IMR-90 (cell line): ENCODE measurements at regions not wholly inside any gene's neighbourhood (a gene's known extent, or its start where the extent isn't known, plus 50 kb on each side); places are given as distances from the start of the nearest gene placed in this dataset.

Source experiments
- ATAC-seq: fragments of 200-7000 bp; cut with Tn5 transposase; 2 replicates; pipeline ENCODE4 v1.9.1; 2020; ENCODE audit warnings: low read depth, mild to moderate bottlenecking, moderate library complexity
- BruUV-seq: library from RNA; stranded (reverse); fragments of 400-500 nt; replicated peaks from 2 replicates; lab custom pipeline; 2021; lab: Mats Ljungman, UMichigan
- CTCF ChIA-PET: fragments of 300-600 bp; formaldehyde crosslinking; extraction: SDS; loops from one replicate; lab custom pipeline; 2021; ENCODE audit warnings: antibody characterized with exemption; lab: Yijun Ruan, JAX
- POLR2A ChIA-PET: fragments of 300-600 bp; sonication (Branson Sonifier 250); formaldehyde crosslinking; loops from one replicate; lab custom pipeline; 2022; ENCODE audit warnings: antibody characterized with exemption; ENCODE audit not compliant: unreplicated experiment; lab: Charles Lee
- DNase-seq: peaks from one replicate; pipeline ENCODE4 v3.0.0; 2013
- H2AFZ ChIP-seq: replicated peaks from 2 replicates; pipeline ENCODE3; 2013; ENCODE audit warnings: low read length, mild to moderate bottlenecking; ENCODE audit not compliant: poor library complexity
- H2AK5ac ChIP-seq: 2 replicates; pipeline ENCODE4 v1.6.1; 2013; ENCODE audit warnings: low read depth, low read length, inconsistent platforms
- H2AK9ac ChIP-seq: replicated peaks from 2 replicates; pipeline ENCODE3; 2013; ENCODE audit warnings: mild to moderate bottlenecking, low read depth, low read length, moderate library complexity; ENCODE audit not compliant: poor library complexity
- H2BK120ac ChIP-seq: 2 replicates; pipeline ENCODE4 v1.6.1; 2013; ENCODE audit warnings: low read depth, low read length, inconsistent platforms
- H2BK15ac ChIP-seq: 3 replicates; pipeline ENCODE4 v1.6.1; 2013; ENCODE audit warnings: low read depth, low read length, inconsistent platforms
- H2BK20ac ChIP-seq: 2 replicates; pipeline ENCODE4 v1.6.1; 2013; ENCODE audit warnings: low read depth, mild to moderate bottlenecking, inconsistent platforms, low read length, moderate library complexity
- H2BK5ac ChIP-seq: 2 replicates; pipeline ENCODE4 v1.6.1; 2013; ENCODE audit warnings: mild to moderate bottlenecking, low read depth, low read length, inconsistent platforms; ENCODE audit not compliant: poor library complexity, severe bottlenecking
- H3K14ac ChIP-seq: replicated peaks from 2 replicates; pipeline ENCODE4 v1.6.1; 2013; ENCODE audit warnings: low read depth, low read length, inconsistent platforms
- H3K18ac ChIP-seq: 2 replicates; pipeline ENCODE4 v1.6.1; 2013; ENCODE audit warnings: low read depth, low read length, control low read depth
- H3K23ac ChIP-seq: 2 replicates; pipeline ENCODE4 v1.6.1; 2013; ENCODE audit warnings: low read depth, low read length, inconsistent platforms
- H3K27ac ChIP-seq: 2 replicates; pipeline ENCODE4 v1.5.1; 2013; ENCODE audit warnings: mild to moderate bottlenecking, control low read depth, low read length; ENCODE audit not compliant: insufficient read depth
- H3K27me3 ChIP-seq: 2 replicates; pipeline ENCODE4 v1.6.1; 2013; ENCODE audit warnings: low read length; ENCODE audit not compliant: control insufficient read depth, insufficient read depth
- H3K36me3 ChIP-seq: 2 replicates; pipeline ENCODE4 v1.6.1; 2013; ENCODE audit warnings: low read length, mixed read lengths; ENCODE audit not compliant: control insufficient read depth, insufficient read depth
- H3K4ac ChIP-seq: 2 replicates; pipeline ENCODE4 v1.6.1; 2013; ENCODE audit warnings: low read depth, low read length, inconsistent platforms
- H3K4me1 ChIP-seq: 2 replicates; pipeline ENCODE4 v1.6.1; 2013; ENCODE audit warnings: low read length, mixed read lengths; ENCODE audit not compliant: control insufficient read depth, insufficient read depth
- H3K4me2 ChIP-seq: 2 replicates; pipeline ENCODE4 v1.6.1; 2013; ENCODE audit warnings: low read depth, mild to moderate bottlenecking, control low read depth, low read length, moderate library complexity
- H3K4me3 ChIP-seq: 2 replicates; pipeline ENCODE4 v1.5.1; 2013; ENCODE audit warnings: low read depth, mild to moderate bottlenecking, control low read depth, low read length, moderate library complexity; ENCODE audit not compliant: insufficient read depth
- H3K56ac ChIP-seq: 2 replicates; pipeline ENCODE4 v1.6.1; 2013; ENCODE audit warnings: low read length, inconsistent platforms; ENCODE audit not compliant: insufficient read depth; ENCODE audit errors: extremely low read depth
- H3K79me1 ChIP-seq, 2 experiments: 2 replicates each; pipeline ENCODE4 v1.6.1; 2013; ENCODE audit warnings: low read length in 2 of 2, inconsistent platforms in 1 of 2, low read depth in 1 of 2
- H3K9ac ChIP-seq: 2 replicates; pipeline ENCODE4 v1.6.1; 2013; ENCODE audit warnings: low read depth, low read length, control low read depth
- H3K9me1 ChIP-seq: 2 replicates; pipeline ENCODE4 v1.6.1; 2013; ENCODE audit warnings: low read length, inconsistent platforms; ENCODE audit not compliant: insufficient read depth
- H3K9me3 ChIP-seq: 2 replicates; pipeline ENCODE4 v1.6.1; 2013; ENCODE audit warnings: low read length; ENCODE audit not compliant: control insufficient read depth, insufficient read depth
- H4K20me1 ChIP-seq: 2 replicates; pipeline ENCODE4 v1.6.1; 2013; ENCODE audit warnings: low read length, inconsistent platforms; ENCODE audit not compliant: insufficient read depth
- H4K5ac ChIP-seq: 2 replicates; pipeline ENCODE4 v1.6.1; 2013; ENCODE audit warnings: mild to moderate bottlenecking, low read depth, low read length, control low read depth
- H4K8ac ChIP-seq, 2 experiments: 2 replicates each; pipeline ENCODE4 v1.6.1; 2013; ENCODE audit warnings: low read depth in 2 of 2, low read length in 2 of 2, control low read depth in 1 of 2, inconsistent platforms in 1 of 2
- H4K91ac ChIP-seq: 2 replicates; pipeline ENCODE4 v1.6.1; 2013; ENCODE audit warnings: low read depth, low read length, inconsistent platforms; ENCODE audit not compliant: insufficient read depth
- BHLHE40 ChIP-seq: fragments of 150-350 bp; IDR thresholded peaks from 2 replicates; pipeline ENCODE4 v1.6.1; 2016; ENCODE audit warnings: mild to moderate bottlenecking, low read depth, low read length
- CHD1 ChIP-seq: IDR thresholded peaks from 2 replicates; pipeline ENCODE4 v1.6.1; 2012; ENCODE audit warnings: low read depth, low read length, improper control_type of control experiment
- FOS ChIP-seq: fragments of 150-350 bp; IDR thresholded peaks from 2 replicates; pipeline ENCODE4 v1.6.1; 2016; ENCODE audit warnings: low read depth, low read length
- MXI1 ChIP-seq: IDR thresholded peaks from 2 replicates; pipeline ENCODE4 v1.6.1; 2012; ENCODE audit warnings: low read depth, mild to moderate bottlenecking, low read length, moderate library complexity, borderline replicate concordance
- RFX5 ChIP-seq: IDR thresholded peaks from 2 replicates; pipeline ENCODE4 v1.8.0; 2012; ENCODE audit warnings: low read depth, mild to moderate bottlenecking, low read length, moderate library complexity
- WGBS, 2 experiments: methylation state at CpG; one replicate each; pipeline versions ENCODE4 v1.1.5 to v1.1.7; 2013; ENCODE audit warnings: missing lambda C conversion rate in 2 of 2; ENCODE audit not compliant: insufficient read length in 1 of 2; ENCODE audit errors: extremely low coverage in 2 of 2; 5-methylcytosine and 5-hydroxymethylcytosine counted together
- dilution Hi-C: fragments of 300-500 bp; cut with HindIII; formaldehyde crosslinking; loops from one replicate; pipeline ENCODE4 v1.14.3; 2018; ENCODE audit warnings: low sequenced_read_pairs; ENCODE audit not compliant: unreplicated experiment
- in situ Hi-C: fragments of 300-500 bp; cut with MboI; formaldehyde crosslinking; loops from 3 replicates; pipeline ENCODE4 v1.14.3; 2019; ENCODE audit warnings: low sequenced_read_pairs, inconsistent platforms, mixed read lengths
- intact Hi-C: fragments of 100-400 bp; cut with micrococcal nuclease; formaldehyde crosslinking; loops from 2 replicates; pipeline ENCODE4 v1.10.0; 2022
- TF ChIP-seq, protein P1 (sequence below): fragments of 150-350 bp; IDR thresholded peaks from 2 replicates; pipeline ENCODE4 v1.6.1; 2016; ENCODE audit warnings: low read depth, mild to moderate bottlenecking, low read length, moderate library complexity, borderline replicate concordance

DNA sequence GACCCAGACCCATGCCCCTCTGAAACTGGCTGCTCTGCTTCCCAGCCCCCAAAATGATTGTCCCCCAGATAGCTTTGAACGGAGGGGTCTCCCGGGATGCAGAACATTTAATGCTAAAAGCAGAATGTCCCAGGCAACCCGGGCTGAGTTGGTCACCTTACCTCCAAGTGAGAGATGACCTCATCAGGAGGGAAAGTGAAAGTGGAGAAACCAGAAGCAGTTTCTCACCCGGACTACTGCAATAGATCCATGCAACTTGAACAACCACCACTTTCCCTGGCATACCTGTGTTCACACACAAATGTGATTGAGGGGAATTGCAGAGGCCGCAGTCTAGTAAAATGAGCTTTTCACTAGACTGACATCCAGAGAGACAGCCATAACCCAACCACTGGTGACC lies 75.3 kb upstream of the NPAS2 start:
- no peak for ATAC-seq
- Histone ChIP-seq H3K9ac (no peak overlapping the region), H3K23ac (0 out of 2 replicates have a peak overlapping the region, but pooled peaks have one; percentile 16), H4K91ac (peak overlapping the region; percentile 64; the same call in 1 of the 2 replicates), H3K4me3 (no peak overlapping the region), H3K56ac (no peak overlapping the region), H2AFZ (peak overlapping the region; percentile 40), H2BK20ac (peak overlapping the region; percentile 75), H3K9me3 (no peaks in the 10 kb centered on the region), H3K36me3 (no peaks in the 10 kb centered on the region), H2BK120ac (peak overlapping the region; percentile 56), H4K5ac (peak overlapping the region; percentile 40), H4K8ac (peak overlapping the region; percentile 35 to 82; a peak in 3 of 4 replicates), H3K14ac (peak overlapping the region; percentile 38), H3K4me1 (peaks cover 24% of the 10 kb centered on the region), H2AK5ac (peak overlapping the region; percentile 88; the same call in 1 of the 2 replicates), H3K18ac (peak overlapping the region; percentile 27), H3K9me1 (peaks cover 32% of the 10 kb centered on the region), H3K4me2 (no peak overlapping the region), H3K27me3 (no peaks in the 10 kb centered on the region), H3K4ac (peak overlapping the region; percentile 72), H2AK9ac (peak overlapping the region; percentile 22), H2BK5ac (no peak overlapping the region), H4K20me1 (peaks cover 7% of the 10 kb centered on the region; the same call in 1 of the 2 replicates), H3K79me1 (no peaks in the 10 kb centered on the region), H2BK15ac (peak overlapping the region; percentile 75; the same call in 2 of the 3 replicates), H3K27ac (no peak overlapping the region)
- ChIA-PET POLR2A (no interaction called here), CTCF (no interaction called here)
- DNase-seq: peak; percentile 65
- WGBS, 2 experiments: no CpG with 5 or more reads among the region's 5 CpGs
- dilution Hi-C loops: no loop called here
- intact Hi-C loops: no loop called here
- in situ Hi-C loops: no loop called here
- no TSS peak for BruUV-seq
- TF ChIP-seq, protein P1, sequence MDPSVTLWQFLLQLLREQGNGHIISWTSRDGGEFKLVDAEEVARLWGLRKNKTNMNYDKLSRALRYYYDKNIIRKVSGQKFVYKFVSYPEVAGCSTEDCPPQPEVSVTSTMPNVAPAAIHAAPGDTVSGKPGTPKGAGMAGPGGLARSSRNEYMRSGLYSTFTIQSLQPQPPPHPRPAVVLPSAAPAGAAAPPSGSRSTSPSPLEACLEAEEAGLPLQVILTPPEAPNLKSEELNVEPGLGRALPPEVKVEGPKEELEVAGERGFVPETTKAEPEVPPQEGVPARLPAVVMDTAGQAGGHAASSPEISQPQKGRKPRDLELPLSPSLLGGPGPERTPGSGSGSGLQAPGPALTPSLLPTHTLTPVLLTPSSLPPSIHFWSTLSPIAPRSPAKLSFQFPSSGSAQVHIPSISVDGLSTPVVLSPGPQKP: no peak
- TF ChIP-seq CHD1: no peak
- no peak for TF ChIP-seq BHLHE40
- no peak for TF ChIP-seq MXI1
- no peak for TF ChIP-seq RFX5
- no peak for TF ChIP-seq FOS
